HepG2 (cell line): ENCODE measurements at regions not wholly inside any gene's neighbourhood (a gene's known extent, or its start where the extent isn't known, plus 50 kb on each side); places are given as distances from the start of the nearest gene placed in this dataset.
A peak's percentile ranks its signal among the peaks of the same experiment; 100 is the strongest.

Experiments
- ATAC-seq: fragments of 200-7000 bp; cut with Tn5 transposase; 3 replicates; pipeline ENCODE4 v1.9.1; 2020; ENCODE audit warnings: mild to moderate bottlenecking, moderate library complexity
- BruUV-seq: library from RNA; stranded (reverse); fragments of 400-500 nt; replicated peaks from 2 replicates; lab custom pipeline; 2021; lab: Mats Ljungman, UMichigan
- CTCF ChIA-PET: fragments of 300-600 bp; formaldehyde crosslinking; extraction: SDS; loops from one replicate; lab custom pipeline; 2021; ENCODE audit warnings: low total read pairs, inconsistent platforms, low intra/inter-chr PET ratio; lab: Yijun Ruan, JAX
- POLR2A ChIA-PET: fragments of 350-600 bp; sonication (Branson Sonifier 250); formaldehyde crosslinking; loops from one replicate; lab custom pipeline; 2020; ENCODE audit warnings: antibody characterized with exemption, inconsistent platforms; lab: Yijun Ruan, JAX
- DNase-seq: peaks from one replicate; pipeline ENCODE4 v3.0.0-alpha.2; 2015; ENCODE audit warnings: low spot score
- FAIRE-seq: peaks from 3 replicates; lab custom pipeline; 2011; peaks lifted over from hg19 to GRCh38; lab: Jason Lieb, UNC
- H2AFZ ChIP-seq: one replicate; pipeline ENCODE4 v1.6.1; 2011; ENCODE audit warnings: low read length, inconsistent platforms
- H3K27ac ChIP-seq: fragments of 300-600 bp; 3 replicates; pipeline ENCODE4 v1.8.0; 2011; ENCODE audit warnings: mixed run types, mild to moderate bottlenecking, mixed read lengths, low read length, inconsistent platforms; ENCODE audit not compliant: insufficient read depth; ENCODE audit errors: extremely low read length
- H3K27me3 ChIP-seq, 2 experiments: fragments of 200-600 bp in 1 of 2; 2 replicates in 1 of 2; 3 replicates in 1 of 2; pipeline versions ENCODE4 v1.6.0 to v1.8.0; 2011; ENCODE audit warnings: low read length in 2 of 2, mild to moderate bottlenecking in 2 of 2, moderate library complexity in 2 of 2, inconsistent platforms in 1 of 2; ENCODE audit not compliant: insufficient read depth in 2 of 2, control insufficient read depth in 1 of 2
- H3K36me3 ChIP-seq, 2 experiments: fragments of 200-600 bp in 1 of 2; replicated peaks in 1 of 2; 2 replicates in 1 of 2; 3 replicates in 1 of 2; pipeline versions ENCODE4 v1.5.1 to v1.8.0; 2011; ENCODE audit warnings: low read length in 2 of 2, inconsistent platforms in 1 of 2; ENCODE audit not compliant: insufficient read depth in 2 of 2, control insufficient read depth in 1 of 2
- H3K4me1 ChIP-seq: 2 replicates; pipeline ENCODE4 v1.5.1; 2012; ENCODE audit warnings: low read length, inconsistent platforms; ENCODE audit not compliant: insufficient read depth
- H3K4me2 ChIP-seq: 2 replicates; pipeline ENCODE4 v1.6.0; 2011; ENCODE audit warnings: low read depth, low read length, inconsistent platforms
- H3K4me3 ChIP-seq, 3 experiments: fragments of 200-600 bp in 1 of 3; sonication (generic), shearing (Covaris generic) in 1 of 3; replicated peaks in 1 of 3; 2 replicates each; pipeline ENCODE4 v1.5.1; 2011 to 2016; ENCODE audit warnings: low read length in 3 of 3, inconsistent platforms in 2 of 3, low read depth in 2 of 3, mild to moderate bottlenecking in 2 of 3, control low read depth in 1 of 3, mixed read lengths in 1 of 3; ENCODE audit not compliant: insufficient read depth in 1 of 3
- H3K79me2 ChIP-seq: one replicate; pipeline ENCODE4 v1.6.1; 2011; ENCODE audit warnings: low read length, inconsistent platforms; ENCODE audit not compliant: insufficient read depth
- H3K9ac ChIP-seq: 2 replicates; pipeline ENCODE4 v1.6.0; 2011; ENCODE audit warnings: mild to moderate bottlenecking, low read depth, low read length, inconsistent platforms; ENCODE audit not compliant: insufficient read depth
- H3K9me3 ChIP-seq: 2 replicates; pipeline ENCODE4 v1.5.1; 2012; ENCODE audit warnings: mild to moderate bottlenecking, low read length
- H4K20me1 ChIP-seq: 2 replicates; pipeline ENCODE4 v1.6.0; 2011; ENCODE audit warnings: inconsistent platforms, mild to moderate bottlenecking, low read length, moderate library complexity; ENCODE audit not compliant: insufficient read depth
- CEBPG ChIP-seq: IDR thresholded peaks from 2 replicates; pipeline ENCODE4 v1.6.1; 2016
- GABPA ChIP-seq, 2 experiments: IDR thresholded peaks; 2 replicates each; pipeline ENCODE4 v1.6.1; 2011 to 2016; ENCODE audit warnings: low read depth in 2 of 2, low read length in 1 of 2, missing biosample characterization in 1 of 2, missing genetic modification characterization in 1 of 2
- GZF1 ChIP-seq: sonication (generic); formaldehyde crosslinking; IDR thresholded peaks from 2 replicates; pipeline ENCODE4 v1.5.1; 2020; ENCODE audit warnings: mild to moderate bottlenecking, missing genetic modification reagents
- HMG20A ChIP-seq: IDR thresholded peaks from 2 replicates; pipeline ENCODE4 v1.6.1; 2016; ENCODE audit warnings: borderline replicate concordance
- HNF4A ChIP-seq: sonication (generic); formaldehyde crosslinking; IDR thresholded peaks from 2 replicates; pipeline ENCODE4 v1.4.0; 2020; ENCODE audit warnings: missing genetic modification reagents
- KDM6A ChIP-seq: IDR thresholded peaks from 2 replicates; pipeline ENCODE4 v1.6.1; 2016; ENCODE audit warnings: low read depth
- MYNN ChIP-seq: sonication (generic); formaldehyde crosslinking; IDR thresholded peaks from 2 replicates; pipeline ENCODE4 v1.4.0; 2020; ENCODE audit warnings: mild to moderate bottlenecking, low read depth, missing genetic modification reagents
- ZBTB7A ChIP-seq: sonication (generic); formaldehyde crosslinking; IDR thresholded peaks from 2 replicates; pipeline ENCODE4 v1.8.0; 2022; ENCODE audit warnings: mild to moderate bottlenecking, missing genetic modification reagents
- WGBS: methylation state at CpG from one replicate; pipeline ENCODE4 v1.1.6; 2017; ENCODE audit warnings: low lambda C conversion rate; 5-methylcytosine and 5-hydroxymethylcytosine counted together
- in situ Hi-C: cut with HindIII; loops from 2 replicates; pipeline ENCODE4 v1.10.0; 2017; ENCODE audit warnings: low pct_unique_long_range_greater_than_20kb; ENCODE audit not compliant: extremely low pct_ligation_motif_present
- intact Hi-C: fragments of 100-400 bp; cut with micrococcal nuclease; formaldehyde crosslinking; loops from one replicate; pipeline ENCODE4 v1.10.0; 2022; ENCODE audit not compliant: unreplicated experiment
- TF ChIP-seq, protein P1 (sequence below), 2 experiments: sonication (generic) in 1 of 2; formaldehyde crosslinking in 1 of 2; IDR thresholded peaks; 2 replicates each; pipeline versions ENCODE4 v1.4.0 to v1.6.1; 2016 to 2020; ENCODE audit warnings: borderline replicate concordance in 1 of 2, low read depth in 1 of 2, mild to moderate bottlenecking in 1 of 2, missing genetic modification reagents in 1 of 2
- TF ChIP-seq, protein P2 (sequence below): sonication (generic); formaldehyde crosslinking; IDR thresholded peaks from 2 replicates; pipeline ENCODE4 v1.4.0; 2020; ENCODE audit warnings: missing genetic modification reagents, mild to moderate bottlenecking, borderline replicate concordance

- H3K9me3 ChIP-seq, result no peaks in the 10 kb centered on the region
- no peak for FAIRE-seq
- 42% methylated on average over 4 of the region's 4 CpGs for WGBS
- H2AFZ ChIP-seq, result no peak overlapping the region
- no peak for DNase-seq
- no peaks in the 10 kb centered on the region for H4K20me1 ChIP-seq
- peak overlapping the region; percentile 35 for H3K4me2 ChIP-seq
- H3K4me3 ChIP-seq, result peak overlapping the region in 1 of 3 experiments; percentile 2; a peak in 1 of 6 replicates
- in situ Hi-C loops (loop anchor here (25.0 kb wide), 1 partner anchor 514 kb away; no protein-coding TSS in a partner anchor), intact Hi-C loops (loop anchor here (10.0 kb wide), 1 partner anchor 972 kb away; the partner anchor contains the start of gene RBM27)
- BruUV-seq, result no TSS peak
- peak; percentile 21 for ATAC-seq
- no peaks in the 10 kb centered on the region for H3K27me3 ChIP-seq
- no peaks in the 10 kb centered on the region for H3K79me2 ChIP-seq
- H3K27ac ChIP-seq, result peak overlapping the region; percentile 82
- CTCF ChIA-PET, result no interaction called here
- H3K9ac ChIP-seq, result no peak overlapping the region
- H3K36me3 ChIP-seq, result no peaks in the 10 kb centered on the region
- TF ChIP-seq CEBPG (CRISPR knock-in tag), result 0 out of 2 replicates have a peak, but pooled peaks have one; percentile 2
- 0 out of 2 replicates have a peak, but pooled peaks have one; percentile 11 for TF ChIP-seq HNF4A (CRISPR knock-in tag)
- TF ChIP-seq HMG20A (CRISPR knock-in tag), result no peak
- TF ChIP-seq GZF1, result no peak
- no peak for TF ChIP-seq MYNN (CRISPR knock-in tag)
- TF ChIP-seq, protein P1, sequence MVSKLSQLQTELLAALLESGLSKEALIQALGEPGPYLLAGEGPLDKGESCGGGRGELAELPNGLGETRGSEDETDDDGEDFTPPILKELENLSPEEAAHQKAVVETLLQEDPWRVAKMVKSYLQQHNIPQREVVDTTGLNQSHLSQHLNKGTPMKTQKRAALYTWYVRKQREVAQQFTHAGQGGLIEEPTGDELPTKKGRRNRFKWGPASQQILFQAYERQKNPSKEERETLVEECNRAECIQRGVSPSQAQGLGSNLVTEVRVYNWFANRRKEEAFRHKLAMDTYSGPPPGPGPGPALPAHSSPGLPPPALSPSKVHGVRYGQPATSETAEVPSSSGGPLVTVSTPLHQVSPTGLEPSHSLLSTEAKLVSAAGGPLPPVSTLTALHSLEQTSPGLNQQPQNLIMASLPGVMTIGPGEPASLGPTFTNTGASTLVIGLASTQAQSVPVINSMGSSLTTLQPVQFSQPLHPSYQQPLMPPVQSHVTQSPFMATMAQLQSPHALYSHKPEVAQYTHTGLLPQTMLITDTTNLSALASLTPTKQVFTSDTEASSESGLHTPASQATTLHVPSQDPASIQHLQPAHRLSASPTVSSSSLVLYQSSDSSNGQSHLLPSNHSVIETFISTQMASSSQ (IDR thresholded peaks at IDR 0.05; ENCODE audit: low read depth), result no peak
- TF ChIP-seq, protein P1 (CRISPR knock-in tag; IDR thresholded peaks at IDR 0.05; ENCODE audit: borderline replicate concordance), result no peak
- TF ChIP-seq, protein P2, sequence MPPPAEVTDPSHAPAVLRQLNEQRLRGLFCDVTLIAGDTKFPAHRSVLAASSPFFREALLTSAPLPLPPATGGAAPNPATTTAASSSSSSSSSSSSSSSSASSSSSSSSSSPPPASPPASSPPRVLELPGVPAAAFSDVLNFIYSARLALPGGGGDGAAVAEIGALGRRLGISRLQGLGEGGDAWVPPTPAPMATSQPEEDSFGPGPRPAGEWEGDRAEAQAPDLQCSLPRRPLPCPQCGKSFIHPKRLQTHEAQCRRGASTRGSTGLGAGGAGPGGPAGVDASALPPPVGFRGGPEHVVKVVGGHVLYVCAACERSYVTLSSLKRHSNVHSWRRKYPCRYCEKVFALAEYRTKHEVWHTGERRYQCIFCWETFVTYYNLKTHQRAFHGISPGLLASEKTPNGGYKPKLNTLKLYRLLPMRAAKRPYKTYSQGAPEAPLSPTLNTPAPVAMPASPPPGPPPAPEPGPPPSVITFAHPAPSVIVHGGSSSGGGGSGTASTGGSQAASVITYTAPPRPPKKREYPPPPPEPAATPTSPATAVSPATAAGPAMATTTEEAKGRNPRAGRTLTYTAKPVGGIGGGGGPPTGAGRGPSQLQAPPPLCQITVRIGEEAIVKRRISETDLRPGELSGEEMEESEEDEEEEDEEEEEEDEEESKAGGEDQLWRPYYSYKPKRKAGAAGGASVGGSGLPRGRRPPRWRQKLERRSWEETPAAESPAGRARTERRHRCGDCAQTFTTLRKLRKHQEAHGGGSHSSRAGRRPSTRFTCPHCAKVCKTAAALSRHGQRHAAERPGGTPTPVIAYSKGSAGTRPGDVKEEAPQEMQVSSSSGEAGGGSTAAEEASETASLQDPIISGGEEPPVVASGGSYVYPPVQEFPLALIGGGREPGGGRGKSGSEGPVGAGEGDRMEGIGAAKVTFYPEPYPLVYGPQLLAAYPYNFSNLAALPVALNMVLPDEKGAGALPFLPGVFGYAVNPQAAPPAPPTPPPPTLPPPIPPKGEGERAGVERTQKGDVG (CRISPR knock-in tag), result no peak
- no peak for TF ChIP-seq ZBTB7A
- no peak for TF ChIP-seq GABPA (IDR thresholded peaks at IDR 0.05; ENCODE audit: low read depth, low read length)
- no peak for TF ChIP-seq GABPA (CRISPR knock-in tag; IDR thresholded peaks at IDR 0.05; ENCODE audit: low read depth)
- no peak for TF ChIP-seq KDM6A (CRISPR knock-in tag)
- peaks cover 59% of the 10 kb centered on the region for H3K4me1 ChIP-seq
- POLR2A ChIA-PET, result interaction anchor here (0.9 to 1.8 kb wide), 2 partner anchors 12 to 35 kb away, joined by 3 to 6 read pairs; no protein-coding TSS in a partner anchor
Observed at GRCh38 chr5:147176422-147176821, 58.4 kb upstream of the STK32A start.
